ENCODE measurements at regions not wholly inside any gene's neighbourhood (a gene's known extent, or its start where the extent isn't known, plus 50 kb on each side); places are given as distances from the start of the nearest gene placed in this dataset.
A peak's percentile ranks its signal among the peaks of the same experiment; 100 is the strongest.

GRCh38 chr11:91513734-91514133, 710.9 kb upstream of the FAT3 start:
- no peak for TF ChIP-seq TAF1 (IDR thresholded peaks at IDR 0.05; ENCODE audit: low read depth)
- TF ChIP-seq RAD21 (IDR thresholded peaks at IDR 0.05; ENCODE audit: low read depth), result peak; percentile 6; the same call in 1 of the 2 replicates
- TF ChIP-seq MAX (IDR thresholded peaks at IDR 0.05), result no peak
- no peak for TF ChIP-seq EP300 (IDR thresholded peaks at IDR 0.05; ENCODE audit: borderline replicate concordance)
- no peak for TF ChIP-seq NFIC (IDR thresholded peaks at IDR 0.05)
- TF ChIP-seq CEBPB (IDR thresholded peaks at IDR 0.05), result no peak
- no peak for TF ChIP-seq TEAD4 (IDR thresholded peaks at IDR 0.05)

Data from Ishikawa (cell line).